Testis (tissue), 2 donors: ENCODE measurements at regions not wholly inside any gene's neighbourhood (a gene's known extent, or its start where the extent isn't known, plus 50 kb on each side); places are given as distances from the start of the nearest gene placed in this dataset.

Experiments
- CTCF ChIP-seq, 3 experiments: fragments of 450-650 bp in 2 of 3; fragments of 200-600 bp in 1 of 3; sonication (generic) in 1 of 3; IDR thresholded peaks; one replicate each; pipeline ENCODE4 v1.5.1; 2016 to 2019; ENCODE audit warnings: antibody characterized with exemption in 3 of 3, mild to moderate bottlenecking in 2 of 3, moderate library complexity in 1 of 3
- POLR2A ChIP-seq: fragments of 450-650 bp; IDR thresholded peaks from one replicate; pipeline ENCODE4 v1.6.1; 2017; ENCODE audit warnings: antibody characterized with exemption, mild to moderate bottlenecking, moderate library complexity

- TF ChIP-seq CTCF (IDR thresholded peaks at IDR 0.05) (no peak), POLR2A (no peak)
These were observed 178.9 kb upstream of the ARID1B start for GRCh38 chr6:156598071-156598854.
